Suppressor macrophage treated with lipopolysaccharide for 1 hour (primary cell): ENCODE measurements at regions not wholly inside any gene's neighbourhood (a gene's known extent, or its start where the extent isn't known, plus 50 kb on each side); places are given as distances from the start of the nearest gene placed in this dataset.

Source experiments
- DNase-seq, 3 donors: peaks; one replicate each; pipeline ENCODE4 v3.0.0-alpha.2; 2020 to 2022

DNA sequence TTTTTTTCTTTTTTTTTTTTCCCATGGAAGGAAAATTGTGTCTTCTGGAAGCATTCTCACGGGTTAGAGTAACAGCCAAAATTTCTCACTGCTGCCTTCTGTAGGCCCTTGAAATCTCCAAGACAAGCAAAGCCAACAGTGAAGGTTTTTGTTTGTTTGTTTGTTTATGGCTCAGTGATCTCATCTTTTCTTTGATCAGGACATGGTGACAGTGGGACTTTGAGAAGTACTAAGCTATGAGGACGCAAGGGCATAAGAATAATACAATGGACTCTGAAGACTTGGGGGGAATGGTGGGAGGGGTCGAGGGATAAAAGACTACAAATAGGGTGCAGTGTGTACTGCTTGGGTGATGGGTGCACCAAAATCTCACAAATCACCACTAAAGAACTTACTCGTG lies 419.4 kb downstream of the PTPRC start:
- DNase-seq: no peak

DNA sequence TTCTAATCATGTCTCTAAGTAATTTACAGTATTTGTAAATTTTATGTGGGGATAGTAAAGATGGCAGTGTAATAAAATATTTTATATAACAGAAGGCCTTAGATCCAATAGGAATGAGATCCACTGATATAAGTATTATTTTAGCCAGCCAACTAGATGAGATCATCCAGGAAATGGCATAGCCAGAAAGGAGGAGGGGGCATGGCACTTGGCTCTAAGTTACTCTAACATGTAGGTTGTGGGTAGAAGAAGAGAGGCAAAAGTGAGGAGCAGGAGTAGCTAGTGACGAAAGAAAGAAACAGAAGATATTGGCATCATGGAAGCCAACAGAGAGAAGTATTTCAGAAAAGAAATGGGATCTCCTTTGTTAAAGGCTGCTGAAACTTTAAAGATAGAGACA lies 426.1 kb downstream of the PTPRC start:
- DNase-seq: no peak

GRCh38 chr1:199067483-199067882 lies 428.6 kb downstream of the PTPRC start:
- no peak for DNase-seq

GRCh38 chr1:199071080-199071479 lies 432.2 kb downstream of the PTPRC start:
- DNase-seq: no peak

GRCh38 chr1:199073166-199073565 lies 434.3 kb downstream of the PTPRC start:
- no peak for DNase-seq

DNA sequence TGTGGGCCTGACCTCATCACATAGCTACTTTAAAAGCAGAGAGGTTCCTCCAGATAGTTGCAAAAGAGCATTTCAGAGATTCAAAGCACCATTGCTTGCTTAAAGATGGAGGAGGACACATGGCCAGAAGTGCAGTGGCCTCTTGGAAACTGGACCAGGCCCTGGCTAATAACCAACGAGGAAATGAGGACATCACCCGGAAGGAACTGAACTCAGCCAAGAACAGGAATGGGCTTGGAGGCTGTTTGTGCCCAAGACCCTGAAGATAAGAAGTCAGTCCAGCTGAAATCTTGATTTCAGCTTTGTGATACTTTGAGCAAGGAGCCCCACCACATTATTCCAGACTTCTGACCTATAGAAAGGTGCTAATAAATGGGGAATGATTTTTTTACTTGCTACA lies 437.0 kb downstream of the PTPRC start:
- no peak for DNase-seq

GRCh38 chr1:199079994-199080393 lies 441.2 kb downstream of the PTPRC start:
- DNase-seq: no peak

- DNase-seq: no peak
Observed at GRCh38 chr1:199081739-199082138, 442.9 kb downstream of the PTPRC start.

- DNase-seq: no peak
Observed at GRCh38 chr1:199082778-199083389, 444.0 kb downstream of the PTPRC start.

GRCh38 chr1:199083680-199084079 lies 444.8 kb downstream of the PTPRC start:
- DNase-seq: peak in 2 of 3 donors; percentile 23 to 32

DNA sequence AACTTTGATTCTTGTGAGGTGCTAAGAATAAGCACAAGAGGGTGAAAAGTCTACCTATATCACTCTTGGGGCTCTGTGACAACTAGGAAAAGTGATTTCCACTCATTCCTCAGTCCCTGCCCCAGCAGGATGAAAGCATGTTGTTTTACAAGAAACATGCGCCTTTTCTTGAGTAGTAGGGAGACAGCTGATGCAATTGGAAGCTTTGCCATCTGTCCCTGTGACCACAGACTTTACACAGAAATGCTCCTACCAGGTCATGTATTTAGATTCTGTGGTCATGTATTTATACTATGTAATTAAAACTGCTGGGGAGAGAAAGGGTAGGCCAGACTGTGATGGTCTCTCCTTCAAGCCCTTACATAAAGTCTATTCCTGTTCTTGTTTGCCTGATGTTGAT lies 445.5 kb downstream of the PTPRC start:
- no peak for DNase-seq

- no peak for DNase-seq
Observed at GRCh38 chr1:199085903-199086302, 447.1 kb downstream of the PTPRC start.

- no peak for DNase-seq
Observed at GRCh38 chr1:199087144-199087543, 448.3 kb downstream of the PTPRC start.

DNA sequence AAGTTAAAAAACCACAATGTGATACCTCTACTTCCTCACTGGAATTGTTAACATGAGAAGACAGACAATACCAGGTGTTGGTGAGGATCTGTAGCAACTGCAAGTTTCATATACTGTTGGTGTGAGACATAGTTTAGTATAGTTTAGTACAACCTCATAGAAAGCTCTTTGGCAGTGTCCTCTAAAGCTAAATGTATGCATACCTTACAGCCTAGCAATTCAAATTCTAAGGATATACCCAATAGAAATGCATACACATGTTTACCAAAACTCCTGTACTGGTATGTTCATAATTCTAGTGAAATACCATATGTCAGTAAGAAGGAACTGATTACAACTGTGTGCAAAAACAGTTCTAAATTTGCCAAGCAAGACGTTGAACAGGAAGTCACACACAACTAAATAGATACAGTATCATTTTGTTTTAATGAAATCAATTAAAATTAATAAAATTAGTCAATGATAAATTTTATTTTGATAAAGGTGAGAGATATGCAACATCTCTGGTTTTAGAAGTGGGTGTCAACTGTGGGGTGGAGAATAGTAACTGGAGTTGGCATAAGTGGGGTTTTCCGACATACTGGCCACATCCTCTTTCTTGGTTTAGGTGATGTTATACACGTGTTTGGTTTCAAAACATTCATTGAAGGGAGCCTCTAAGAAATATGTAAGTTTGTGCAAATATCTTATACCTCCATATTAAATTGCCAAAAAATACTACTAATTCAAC lies 450.7 kb downstream of the PTPRC start:
- DNase-seq: peak; percentile 63 to 74 (median 72)

GRCh38 chr1:199095628-199096027 lies 456.8 kb downstream of the PTPRC start:
- DNase-seq: peak; percentile 74 to 88 (median 81)

DNA sequence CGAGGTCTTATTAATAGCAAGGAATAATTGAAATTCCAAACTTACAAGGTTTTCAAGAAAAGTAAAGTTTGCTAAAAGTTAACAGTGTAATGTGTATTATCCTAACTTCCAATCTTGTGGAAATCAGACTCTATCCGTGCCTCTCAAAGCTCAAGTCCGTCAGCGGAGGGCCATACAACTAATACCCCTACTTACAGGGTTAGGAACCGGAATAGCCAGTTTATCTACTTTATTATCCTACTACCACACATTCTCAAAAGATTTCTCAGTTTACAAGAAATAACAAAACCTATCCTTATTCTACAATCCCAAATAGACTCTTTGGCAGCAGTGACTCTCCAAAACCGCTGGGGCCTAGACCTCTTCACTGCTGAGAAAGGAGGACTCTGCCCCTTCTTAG lies 457.8 kb downstream of the PTPRC start:
- DNase-seq: no peak

DNA sequence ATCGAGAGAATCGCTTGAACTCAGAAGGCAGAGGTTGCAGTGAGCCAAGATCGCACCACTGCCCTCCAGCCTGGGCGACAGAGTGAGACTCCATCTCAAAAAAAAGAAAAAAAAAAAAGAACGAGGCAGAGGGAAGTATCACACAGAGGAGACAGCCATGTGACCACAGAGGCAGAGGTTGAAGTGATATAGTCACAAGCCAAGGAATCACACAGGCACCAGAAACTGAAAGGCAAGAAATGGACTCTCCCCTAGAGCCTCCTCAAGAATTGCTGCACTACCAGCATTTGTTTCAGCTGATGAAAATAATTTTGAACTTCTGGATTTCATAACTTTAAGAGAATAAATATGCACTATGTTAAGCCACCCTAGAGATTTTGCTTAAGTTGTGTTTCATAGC lies 459.6 kb downstream of the PTPRC start:
- peak; percentile 67 to 74 (median 71) for DNase-seq

GRCh38 chr1:199101139-199101538 lies 462.3 kb downstream of the PTPRC start:
- DNase-seq: no peak

- DNase-seq: peak in 1 of 3 donors; percentile 25
Observed at GRCh38 chr1:199101635-199102034, 462.8 kb downstream of the PTPRC start.

DNA sequence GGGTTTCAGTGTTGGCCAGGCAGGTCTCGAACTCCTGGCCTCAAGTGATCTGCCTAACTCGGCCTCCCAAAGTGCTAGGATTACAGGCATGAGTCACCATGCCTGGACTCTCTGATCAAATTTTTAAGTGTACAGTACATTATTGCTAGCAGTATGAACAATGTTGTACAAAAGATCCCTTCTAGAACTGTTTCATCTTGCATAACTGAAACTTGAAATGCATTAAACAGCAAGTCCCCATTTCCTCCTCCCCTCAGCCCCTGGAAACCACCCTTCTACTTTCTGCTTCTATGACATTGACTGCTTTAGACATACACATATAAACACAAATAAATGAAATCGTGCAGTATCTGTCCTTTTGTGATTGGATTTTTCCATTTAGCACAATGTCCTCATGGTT lies 463.4 kb downstream of the PTPRC start:
- peak; percentile 44 to 63 (median 62) for DNase-seq

GRCh38 chr1:199109160-199109559 lies 470.3 kb downstream of the PTPRC start:
- DNase-seq: peak in 1 of 3 donors; percentile 30

DNA sequence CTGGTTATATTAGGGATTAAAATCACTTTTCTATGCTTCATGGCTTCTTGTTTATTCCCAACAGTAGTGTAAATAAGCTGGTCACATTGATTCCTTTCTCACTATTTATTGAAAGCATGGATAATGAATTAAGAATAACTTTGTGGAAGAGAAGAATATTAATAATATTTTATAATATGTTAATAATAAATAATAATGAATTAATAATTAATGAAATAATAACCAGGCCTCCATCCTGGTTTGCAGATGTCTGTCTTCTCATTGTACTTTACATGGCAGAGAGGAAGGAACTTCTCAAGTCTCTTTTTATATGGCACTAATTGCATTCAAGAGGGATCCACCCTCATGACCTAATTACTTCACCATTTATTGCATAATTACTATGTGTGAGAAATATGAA lies 473.5 kb downstream of the PTPRC start:
- no peak for DNase-seq

GRCh38 chr1:199113265-199113869 lies 474.5 kb downstream of the PTPRC start:
- DNase-seq: peak; percentile 67 to 77 (median 68)

- DNase-seq: no peak
Observed at GRCh38 chr1:199116488-199116887, 477.6 kb downstream of the PTPRC start.
